Choroid plexus epithelial cell (primary cell): ENCODE measurements at regions not wholly inside any gene's neighbourhood (a gene's known extent, or its start where the extent isn't known, plus 50 kb on each side); places are given as distances from the start of the nearest gene placed in this dataset.

Source experiments
- DNase-seq: peaks from one replicate; pipeline ENCODE4 v3.0.0-alpha.2; 2010; ENCODE audit warnings: low read depth
- H3K4me3 ChIP-seq: 2 replicates; pipeline ENCODE4 v1.5.1; 2011; ENCODE audit warnings: low read depth, mild to moderate bottlenecking, control low read depth, low read length, moderate library complexity
- TF ChIP-seq, protein P1 (sequence below): conservative IDR thresholded peaks from 2 replicates; pipeline ENCODE4 v1.5.1; 2011; ENCODE audit warnings: low read depth, mild to moderate bottlenecking, control low read depth, inconsistent platforms, low read length, moderate library complexity

DNA sequence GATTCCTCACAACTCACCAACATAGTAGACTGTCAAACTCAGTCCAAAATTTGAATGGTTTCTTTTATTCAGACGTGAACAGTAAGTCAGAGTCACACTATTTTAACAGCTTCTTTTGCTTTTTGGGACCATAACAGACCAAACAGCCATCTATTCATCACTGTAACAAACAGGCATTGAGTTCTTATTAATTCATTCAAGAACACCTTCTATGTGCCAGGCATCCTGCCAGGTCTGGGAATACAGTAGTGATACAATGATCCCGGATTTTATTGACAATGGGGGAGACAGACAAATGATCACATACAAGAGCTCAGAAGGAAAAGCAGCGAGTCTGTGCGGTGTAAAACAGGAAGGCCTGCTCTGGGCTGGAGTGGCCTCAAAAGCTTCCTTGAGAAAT, 153.3 kb upstream of the ERCC6L2 start:
- DNase-seq: no peak
- no peak overlapping the region for H3K4me3 ChIP-seq
- TF ChIP-seq, protein P1, sequence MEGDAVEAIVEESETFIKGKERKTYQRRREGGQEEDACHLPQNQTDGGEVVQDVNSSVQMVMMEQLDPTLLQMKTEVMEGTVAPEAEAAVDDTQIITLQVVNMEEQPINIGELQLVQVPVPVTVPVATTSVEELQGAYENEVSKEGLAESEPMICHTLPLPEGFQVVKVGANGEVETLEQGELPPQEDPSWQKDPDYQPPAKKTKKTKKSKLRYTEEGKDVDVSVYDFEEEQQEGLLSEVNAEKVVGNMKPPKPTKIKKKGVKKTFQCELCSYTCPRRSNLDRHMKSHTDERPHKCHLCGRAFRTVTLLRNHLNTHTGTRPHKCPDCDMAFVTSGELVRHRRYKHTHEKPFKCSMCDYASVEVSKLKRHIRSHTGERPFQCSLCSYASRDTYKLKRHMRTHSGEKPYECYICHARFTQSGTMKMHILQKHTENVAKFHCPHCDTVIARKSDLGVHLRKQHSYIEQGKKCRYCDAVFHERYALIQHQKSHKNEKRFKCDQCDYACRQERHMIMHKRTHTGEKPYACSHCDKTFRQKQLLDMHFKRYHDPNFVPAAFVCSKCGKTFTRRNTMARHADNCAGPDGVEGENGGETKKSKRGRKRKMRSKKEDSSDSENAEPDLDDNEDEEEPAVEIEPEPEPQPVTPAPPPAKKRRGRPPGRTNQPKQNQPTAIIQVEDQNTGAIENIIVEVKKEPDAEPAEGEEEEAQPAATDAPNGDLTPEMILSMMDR: no peak

GRCh38 chr9:95721061-95721531, 154.4 kb upstream of the ERCC6L2 start:
- TF ChIP-seq, protein P1: no peak
- DNase-seq: no peak
- no peak overlapping the region for H3K4me3 ChIP-seq

DNA sequence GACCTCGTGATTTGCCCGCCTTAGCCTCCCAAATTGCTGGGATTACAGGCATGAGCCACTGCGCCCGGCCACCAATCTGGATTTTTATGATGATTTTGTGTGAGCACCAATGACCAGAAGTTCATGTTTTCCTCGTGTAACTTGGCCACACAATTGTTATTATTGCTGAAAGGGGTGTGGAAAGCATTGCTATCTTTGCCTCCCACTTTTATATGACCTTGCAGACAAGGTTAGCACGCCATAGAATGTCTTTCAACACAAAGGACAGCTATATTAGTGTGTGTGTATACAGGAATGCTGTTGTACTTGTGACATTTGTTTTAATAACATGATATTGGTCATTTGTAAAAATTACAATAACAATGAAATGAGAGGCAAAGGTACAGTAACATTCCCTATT, 155.0 kb upstream of the ERCC6L2 start:
- H3K4me3 ChIP-seq: no peak overlapping the region
- no peak for DNase-seq
- TF ChIP-seq, protein P1: no peak

GRCh38 chr9:95719354-95719753, 156.1 kb upstream of the ERCC6L2 start:
- no peak overlapping the region for H3K4me3 ChIP-seq
- no peak for DNase-seq

GRCh38 chr9:95718263-95718662, 157.2 kb upstream of the ERCC6L2 start:
- no peak overlapping the region for H3K4me3 ChIP-seq
- no peak for DNase-seq
- TF ChIP-seq, protein P1: no peak

More at GRCh38 chr9:95719354-95719753, 156.1 kb upstream of the ERCC6L2 start:
- TF ChIP-seq, protein P1: no peak

GRCh38 chr9:95715868-95716435, 159.5 kb upstream of the ERCC6L2 start:
- TF ChIP-seq, protein P1: no peak
- no peak overlapping the region for H3K4me3 ChIP-seq
- no peak for DNase-seq

GRCh38 chr9:95710446-95710845, 165.0 kb upstream of the ERCC6L2 start:
- TF ChIP-seq, protein P1: no peak
- no peak for DNase-seq
- H3K4me3 ChIP-seq: no peak overlapping the region
